ENCODE measurements at regions not wholly inside any gene's neighbourhood (a gene's known extent, or its start where the extent isn't known, plus 50 kb on each side); places are given as distances from the start of the nearest gene placed in this dataset.

- no peak for TF ChIP-seq CTBP2 (IDR thresholded peaks at IDR 0.05; ENCODE audit: borderline replicate concordance, insufficient read depth, insufficient read length, low read length)
- TF ChIP-seq TEAD4 (IDR thresholded peaks at IDR 0.05; ENCODE audit: low read depth, low read length): no peak
- no peak for TF ChIP-seq TAF1 (IDR thresholded peaks at IDR 0.05; ENCODE audit: low read depth, low read length)
- no peak for TF ChIP-seq POLR2A (IDR thresholded peaks at IDR 0.05; ENCODE audit: control extremely low read depth in 1 of 2, low read depth in 2 of 2, low read length in 2 of 2)
Measured at GRCh38 chr5:83414601-83415000, 56.9 kb upstream of the VCAN start.
